NCI-H524 treated with DMSO at 0.1 percent for 48 hours (cell line): ENCODE measurements at regions not wholly inside any gene's neighbourhood (a gene's known extent, or its start where the extent isn't known, plus 50 kb on each side); places are given as distances from the start of the nearest gene placed in this dataset.

ENCODE experiments used
- DNase-seq: peaks from one replicate; lab custom pipeline; 2025; lab: John Stamatoyannopoulos, UW

DNA sequence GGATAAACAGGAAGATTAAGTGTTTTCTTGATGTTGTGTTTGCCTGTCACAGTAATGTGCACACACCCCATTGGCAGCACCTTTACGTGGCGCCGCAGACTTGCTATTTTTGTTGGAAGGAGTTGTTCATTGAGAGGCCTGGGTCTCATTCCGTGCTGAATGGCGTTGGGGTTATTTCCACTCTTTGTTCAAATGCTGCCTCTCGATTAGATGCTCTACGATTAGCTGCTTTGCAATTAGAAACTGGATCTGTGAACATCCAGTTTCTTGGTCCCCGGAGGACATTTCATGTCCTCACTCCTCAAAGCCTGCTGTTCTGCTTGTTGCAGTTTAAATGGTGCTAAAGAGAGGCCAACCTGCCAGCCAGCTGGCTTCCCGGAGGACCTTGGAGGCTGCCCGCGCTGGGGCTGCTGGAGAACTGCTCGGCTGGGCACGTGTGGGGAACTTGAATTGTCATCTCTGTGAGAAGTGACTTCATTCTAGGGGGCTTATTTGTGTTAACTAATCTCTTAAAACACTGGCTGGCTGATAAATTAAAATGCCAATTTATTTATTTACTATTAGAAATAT is 117.4 kb upstream of the NABP1 start:
- DNase-seq = no peak

DNA sequence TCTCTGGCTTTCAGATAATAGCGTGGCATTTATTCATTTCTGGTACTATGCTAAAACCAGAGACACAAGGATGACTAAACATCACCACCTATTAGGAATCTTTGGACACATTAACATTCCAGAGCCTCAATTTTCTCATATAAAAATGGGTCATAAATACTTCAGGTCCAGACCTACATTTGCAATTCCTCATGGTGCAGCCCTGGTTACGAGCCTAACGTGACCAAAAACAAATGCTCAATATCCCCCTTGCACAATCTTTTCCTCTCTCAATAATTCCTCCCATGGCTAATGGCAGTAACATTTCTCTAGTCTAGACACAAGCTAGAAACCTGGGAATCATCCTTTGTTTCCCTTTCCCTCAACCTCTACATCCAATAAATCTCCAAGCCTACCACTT is 112.8 kb upstream of the NABP1 start:
- DNase-seq = no peak

DNA sequence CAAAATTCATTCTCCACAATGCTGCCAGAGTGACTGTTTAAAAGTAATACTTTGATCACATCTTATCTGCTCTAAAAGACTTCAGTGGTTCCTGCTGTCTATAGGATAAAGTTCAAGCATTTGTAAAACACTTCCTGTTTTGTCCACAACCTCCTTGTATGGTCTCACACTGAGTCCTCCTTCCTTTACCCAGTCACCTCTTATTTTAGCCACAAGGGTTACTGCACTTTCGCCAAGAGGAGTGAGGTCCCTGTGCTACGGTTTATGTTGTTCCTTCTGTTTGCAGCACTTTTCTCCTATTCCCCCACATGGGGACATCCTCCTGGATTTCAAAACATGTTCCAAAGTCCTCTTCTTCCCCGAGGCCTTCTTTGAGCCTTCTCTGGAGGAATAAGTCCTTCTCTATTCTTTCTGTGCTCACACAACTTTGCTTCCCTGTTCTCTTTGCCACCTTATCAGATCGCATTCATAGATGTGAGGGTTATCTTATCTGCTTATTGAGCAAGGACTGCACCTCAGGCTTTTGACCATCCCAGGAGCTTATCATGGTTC is 112.2 kb upstream of the NABP1 start:
- no peak for DNase-seq

DNA sequence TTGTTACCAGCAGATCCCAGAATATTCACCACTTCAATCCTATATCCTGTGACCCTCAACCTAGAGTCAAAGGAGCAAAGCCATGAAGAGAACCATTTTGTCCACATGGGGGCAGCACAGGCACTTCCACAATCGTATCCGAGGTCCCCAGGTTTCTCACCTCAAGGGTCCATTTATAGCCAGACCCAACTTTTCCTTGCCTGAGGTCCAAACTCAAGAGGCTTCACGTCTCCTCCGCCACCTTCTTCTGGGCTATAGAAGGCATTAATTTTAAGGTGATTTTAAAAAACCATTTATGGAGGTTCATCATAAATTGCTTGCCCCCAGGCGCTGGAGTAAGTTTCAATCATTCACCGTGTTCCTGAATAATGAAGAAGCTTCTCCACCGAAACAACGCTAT is 111.6 kb upstream of the NABP1 start:
- DNase-seq = peak; percentile 22

DNA sequence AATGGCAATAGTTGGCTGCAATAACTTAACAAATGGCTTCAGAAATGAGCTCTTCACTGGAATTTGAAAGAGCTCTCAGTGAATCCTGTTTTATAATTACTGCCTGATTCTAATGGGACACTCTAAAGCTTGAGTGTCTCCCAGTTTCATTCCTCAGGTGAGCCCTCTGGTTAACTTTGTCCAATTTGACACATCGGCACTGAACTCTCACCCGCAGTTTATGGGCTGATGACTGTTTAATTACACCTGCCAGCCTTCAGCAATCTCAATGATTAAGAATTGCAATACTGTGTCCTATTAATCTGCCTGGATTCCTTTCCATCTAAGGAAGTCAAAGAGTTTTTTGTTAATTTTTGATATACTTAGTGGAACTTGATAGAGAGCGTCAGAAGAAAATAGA is 110.7 kb upstream of the NABP1 start:
- no peak for DNase-seq

DNA sequence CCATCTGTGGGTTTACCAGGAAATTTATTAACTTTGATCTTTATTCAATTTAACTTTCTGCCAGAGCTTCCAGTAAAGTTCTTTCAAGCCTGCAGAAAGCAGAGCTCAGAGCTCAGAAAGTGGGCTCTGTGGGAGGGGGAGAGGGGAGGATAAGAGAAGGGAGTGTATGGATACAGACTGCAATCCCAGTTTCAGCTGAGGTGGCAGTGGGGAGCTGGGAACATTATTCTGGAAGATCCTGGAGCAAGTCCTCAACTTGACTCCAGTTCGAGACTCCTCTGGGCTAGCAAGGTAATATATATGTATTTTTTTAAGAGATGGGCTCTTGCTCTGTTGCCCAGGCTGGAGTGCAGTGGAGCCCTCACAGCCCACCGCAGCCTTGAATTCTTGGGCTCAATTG is 108.9 kb upstream of the NABP1 start:
- DNase-seq = no peak

DNA sequence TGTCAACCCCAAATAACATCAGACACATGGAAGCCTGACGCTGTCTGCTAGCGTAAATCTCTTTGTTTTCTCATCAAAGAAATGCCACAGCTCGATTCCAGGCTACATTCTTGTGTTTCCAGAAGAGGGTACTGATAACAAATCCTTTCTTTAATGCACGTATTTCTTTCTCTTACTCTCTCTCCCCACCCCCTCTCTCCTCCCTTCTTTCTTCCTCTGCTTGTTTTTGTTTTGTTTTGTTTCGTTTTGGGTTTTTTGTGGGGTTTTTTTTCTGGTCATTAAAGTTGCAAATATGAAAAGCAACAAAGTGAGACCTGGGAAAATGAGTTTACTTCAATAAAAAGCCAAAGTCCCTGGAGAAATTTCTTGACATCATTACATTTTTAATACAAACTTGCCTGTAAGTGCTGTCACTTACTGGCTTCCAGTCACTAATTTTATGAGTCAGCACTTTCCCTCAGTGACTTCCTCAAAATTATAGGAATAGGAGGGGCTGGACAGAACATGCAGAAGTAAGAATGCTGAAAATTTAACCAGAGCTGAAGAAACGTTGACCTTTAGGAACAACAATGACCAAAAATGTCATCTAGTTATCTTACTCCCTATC is 106.7 kb upstream of the NABP1 start:
- DNase-seq = no peak

DNA sequence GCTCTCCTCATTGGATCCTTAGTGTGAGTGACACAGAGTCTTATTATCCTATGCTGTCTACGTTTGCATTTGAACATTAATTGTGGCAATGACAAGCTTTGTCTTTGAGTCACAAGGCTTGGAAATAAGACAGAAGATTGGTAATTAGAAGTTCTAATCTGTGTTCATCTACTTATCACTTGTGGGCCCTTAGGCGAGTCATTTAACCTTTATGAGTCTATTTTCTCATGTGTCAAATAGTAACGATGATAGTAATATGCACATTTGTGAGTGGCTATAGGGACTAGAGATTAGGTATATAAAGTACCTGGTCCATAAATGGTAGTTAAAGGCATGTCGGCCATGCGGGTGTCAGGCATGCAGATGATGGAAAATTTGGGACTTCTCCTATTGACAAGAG is 105.6 kb upstream of the NABP1 start:
- DNase-seq = no peak

DNA sequence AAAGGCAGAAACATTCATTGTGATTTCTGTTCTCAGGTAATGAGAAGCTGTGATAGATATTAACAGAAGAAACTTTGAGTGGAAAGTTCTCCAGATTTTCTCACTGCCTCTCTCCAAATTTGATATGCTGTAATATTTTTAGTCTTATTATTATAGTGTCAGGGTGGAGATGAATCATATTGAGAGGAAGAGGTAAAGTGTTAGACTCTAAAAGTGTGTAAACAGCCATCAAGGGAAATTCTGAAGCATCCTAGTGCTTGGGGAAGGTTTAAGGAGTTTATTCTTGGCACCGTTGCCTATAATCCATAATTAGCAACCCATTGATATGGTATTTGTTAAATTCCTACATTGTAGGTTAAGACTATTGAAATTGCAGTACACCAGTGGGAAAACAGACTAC is 104.7 kb upstream of the NABP1 start:
- no peak for DNase-seq

DNA sequence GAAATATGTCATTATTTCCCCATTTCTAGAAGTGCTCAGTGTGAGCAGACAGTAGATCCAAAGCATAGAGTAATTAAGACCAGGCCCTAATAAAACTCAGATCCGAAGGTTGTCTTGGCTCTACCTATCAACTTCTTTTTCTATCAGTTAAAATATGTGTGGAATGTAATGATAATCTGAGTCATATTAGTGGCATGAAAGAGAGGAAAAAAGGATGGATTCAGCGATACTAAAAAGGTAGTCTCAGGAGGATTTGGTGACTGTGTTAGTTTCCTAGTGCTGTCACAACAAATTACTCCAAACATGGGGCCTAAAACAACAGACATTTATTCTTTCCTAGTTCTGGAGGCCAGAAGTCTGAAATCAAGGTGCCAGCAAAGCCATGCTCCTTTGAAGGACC is 103.7 kb upstream of the NABP1 start:
- DNase-seq = no peak

DNA sequence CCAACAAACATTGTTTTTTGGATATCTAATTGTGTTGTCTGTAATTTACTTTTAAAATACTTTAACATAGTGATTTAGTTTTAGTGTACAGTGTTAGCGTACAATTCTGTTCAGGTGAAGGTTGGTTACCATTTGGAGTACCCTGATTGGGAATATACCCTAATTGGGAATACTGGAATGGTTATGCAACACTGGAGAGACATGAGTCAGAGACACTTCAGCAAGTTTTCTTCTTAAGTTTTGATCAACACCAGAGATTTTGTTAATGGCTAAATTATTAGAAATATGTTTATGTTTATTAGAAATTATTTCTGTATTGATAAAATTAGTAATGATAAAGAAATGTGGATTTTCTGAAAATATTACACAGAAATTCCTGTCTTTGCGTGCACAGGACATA is 100.3 kb upstream of the NABP1 start:
- no peak for DNase-seq

DNA sequence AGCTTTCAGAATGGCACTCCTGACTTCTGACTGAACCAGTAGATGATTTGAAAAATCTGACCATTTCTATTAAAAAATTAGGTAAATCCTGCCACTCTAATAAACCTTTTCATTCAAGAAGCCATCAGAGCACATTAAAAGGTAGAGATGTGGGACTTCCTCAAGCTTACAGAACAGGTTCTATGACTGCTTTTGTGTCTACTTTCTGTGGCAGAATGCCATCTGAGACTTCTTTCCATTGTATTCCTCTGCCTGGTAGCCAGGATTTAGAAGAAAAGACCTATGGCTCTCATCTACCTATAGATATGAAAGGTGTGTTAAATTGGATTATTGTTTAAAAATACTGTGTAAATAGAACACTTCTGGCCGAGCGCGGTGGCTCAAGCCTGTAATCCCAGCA is 99.9 kb upstream of the NABP1 start:
- DNase-seq = no peak

DNA sequence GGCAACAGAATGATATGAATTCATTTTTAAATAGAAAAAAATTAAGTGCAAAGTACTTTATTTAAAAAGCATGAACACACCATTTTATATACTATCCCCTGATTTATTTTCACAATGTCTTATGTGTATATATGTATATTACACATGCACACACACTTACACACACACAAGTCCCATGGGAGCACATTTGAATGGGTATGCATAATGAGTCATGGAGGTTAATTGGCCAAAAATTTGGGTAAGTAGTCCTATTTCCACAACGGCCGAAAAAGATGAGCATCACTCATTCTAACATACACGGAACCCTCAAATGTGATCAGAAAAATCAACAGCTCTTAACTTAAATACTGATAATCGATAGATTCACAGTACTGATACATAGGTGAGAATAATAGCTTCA is 97.4 kb upstream of the NABP1 start:
- DNase-seq = no peak

DNA sequence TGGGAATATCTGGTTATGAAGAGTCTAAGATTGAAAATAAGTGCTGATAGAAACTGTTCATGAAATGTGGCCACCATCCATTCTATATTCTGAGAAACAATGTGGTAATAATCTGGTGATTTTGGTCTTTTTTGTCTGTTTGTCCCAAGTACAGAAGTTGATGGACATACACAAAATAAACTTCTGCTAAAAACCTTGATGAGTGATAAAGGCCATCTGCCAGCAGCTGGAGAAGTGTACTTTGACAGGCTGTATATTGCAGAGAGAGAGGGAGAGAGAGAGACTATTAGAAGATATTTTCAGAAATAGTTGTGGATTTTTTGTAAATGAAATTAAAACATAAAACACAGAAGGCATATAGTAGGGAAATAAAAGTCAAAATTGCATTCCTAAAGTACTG is 96.9 kb upstream of the NABP1 start:
- DNase-seq = no peak

DNA sequence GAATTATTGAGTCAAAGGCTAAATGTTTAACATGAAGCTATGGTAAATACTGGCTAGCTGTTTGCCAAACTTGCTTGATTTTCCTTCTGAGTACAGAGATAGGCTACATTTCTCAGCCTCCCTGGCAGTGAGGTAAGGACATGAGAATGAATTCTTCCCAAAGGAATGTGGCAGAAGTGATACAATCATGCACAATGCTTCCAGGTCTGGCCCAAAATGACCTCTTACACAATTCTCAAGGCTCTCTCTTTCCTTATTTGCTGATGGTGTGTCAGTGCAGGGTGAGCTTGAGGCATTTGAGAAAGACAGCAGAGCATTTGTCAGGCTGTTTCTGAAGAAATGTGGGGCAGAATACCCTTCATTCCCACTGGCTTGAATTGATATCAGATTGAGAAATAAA is 95.6 kb upstream of the NABP1 start:
- no peak for DNase-seq

DNA sequence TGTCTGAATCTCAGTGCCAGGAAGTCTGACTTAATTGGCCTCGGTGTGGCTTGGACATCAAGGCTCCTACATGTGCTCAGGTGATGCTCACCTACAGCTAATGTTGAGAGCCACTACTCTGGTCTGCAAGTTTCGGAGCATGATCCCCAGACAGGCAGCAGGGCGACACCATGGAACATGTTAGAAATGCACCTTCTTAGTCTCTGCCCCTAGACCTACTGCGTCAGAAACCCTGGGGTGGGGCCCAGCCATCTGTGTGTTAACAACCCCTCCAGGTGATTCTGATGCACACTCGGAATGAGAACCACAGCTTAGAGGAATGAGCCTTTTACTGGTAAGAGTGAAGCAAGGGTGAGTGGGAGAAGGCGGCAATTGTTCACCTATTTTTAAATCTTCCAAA is 86.9 kb upstream of the NABP1 start:
- DNase-seq = no peak

DNA sequence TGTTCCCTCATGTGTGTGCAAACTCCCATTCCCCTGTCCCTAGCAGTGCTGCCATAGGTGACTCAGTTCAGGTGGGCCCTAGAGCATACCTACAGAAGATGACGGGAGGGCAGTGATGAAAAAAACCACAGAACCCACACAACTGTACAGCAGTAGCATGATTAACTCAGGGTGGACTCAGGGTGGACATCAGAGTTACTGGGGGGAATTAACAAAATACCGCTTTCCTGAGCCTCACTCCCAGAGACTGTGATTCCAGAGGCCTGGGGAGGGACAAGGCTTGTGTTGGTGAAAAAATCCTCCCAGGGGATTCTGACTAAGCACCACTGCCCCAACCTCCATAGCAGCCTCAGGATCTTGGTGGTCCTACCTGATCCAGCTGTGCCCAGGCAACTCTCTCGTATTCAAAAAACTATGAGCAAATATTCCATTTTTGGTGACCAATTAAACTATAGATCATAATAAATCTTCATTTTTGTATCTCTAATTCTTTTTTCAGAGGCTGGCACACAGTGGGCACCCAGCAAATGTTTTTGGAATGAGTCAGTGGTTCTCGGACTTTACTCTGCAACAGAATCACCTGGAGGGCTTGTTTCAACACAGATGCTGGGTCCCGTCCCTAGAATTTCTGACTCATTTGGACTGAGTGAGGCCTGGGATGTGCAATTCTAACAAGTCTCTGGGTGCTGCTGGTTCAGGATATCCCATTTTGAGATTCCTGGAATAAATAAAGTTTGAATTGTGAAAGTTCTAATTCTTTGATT is 84.1 kb upstream of the NABP1 start:
- DNase-seq = no peak

DNA sequence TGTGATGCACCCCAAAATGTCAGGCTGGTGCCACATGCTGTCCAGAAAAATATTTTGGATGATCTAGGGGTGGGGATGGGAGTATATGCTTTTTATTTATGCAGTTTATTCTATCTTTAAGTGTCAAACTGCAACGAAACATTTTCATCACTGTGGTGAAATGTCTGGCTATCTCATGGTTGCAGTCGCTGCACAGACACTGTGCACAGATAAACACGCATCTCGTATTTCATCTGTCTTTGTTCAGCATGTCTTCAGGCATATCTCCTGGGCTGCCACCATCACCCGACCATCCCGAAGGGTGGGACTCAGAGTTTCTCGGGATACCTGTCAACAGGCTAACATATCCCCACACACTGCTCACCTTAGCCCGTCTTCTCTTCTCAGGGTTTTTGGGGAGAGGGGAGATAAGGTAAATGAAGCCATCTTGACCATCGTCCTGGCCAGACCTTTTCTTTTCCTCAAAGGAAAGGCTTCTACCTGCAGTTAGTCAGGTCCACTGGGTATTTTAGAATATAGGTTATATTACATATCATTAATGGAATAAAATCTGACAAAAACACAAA is 80.7 kb upstream of the NABP1 start:
- no peak for DNase-seq

DNA sequence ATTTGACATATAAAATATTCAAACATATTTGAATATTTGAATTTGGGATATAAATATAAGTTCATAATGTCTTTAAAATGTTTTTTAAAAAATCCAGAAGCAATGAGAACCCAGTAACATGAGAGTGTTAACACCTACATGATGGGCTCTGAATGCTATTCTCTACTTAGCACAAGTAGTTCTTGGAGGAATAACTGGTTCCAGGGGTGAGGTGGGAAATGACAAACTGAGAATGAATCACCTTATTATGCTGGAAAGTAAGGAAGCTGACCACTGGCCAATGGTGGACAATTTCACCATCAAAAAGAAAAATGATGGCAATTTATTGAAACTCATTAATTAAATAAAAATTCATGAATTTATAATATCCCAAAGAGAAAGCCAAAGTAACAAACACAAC is 79.6 kb upstream of the NABP1 start:
- no peak for DNase-seq

DNA sequence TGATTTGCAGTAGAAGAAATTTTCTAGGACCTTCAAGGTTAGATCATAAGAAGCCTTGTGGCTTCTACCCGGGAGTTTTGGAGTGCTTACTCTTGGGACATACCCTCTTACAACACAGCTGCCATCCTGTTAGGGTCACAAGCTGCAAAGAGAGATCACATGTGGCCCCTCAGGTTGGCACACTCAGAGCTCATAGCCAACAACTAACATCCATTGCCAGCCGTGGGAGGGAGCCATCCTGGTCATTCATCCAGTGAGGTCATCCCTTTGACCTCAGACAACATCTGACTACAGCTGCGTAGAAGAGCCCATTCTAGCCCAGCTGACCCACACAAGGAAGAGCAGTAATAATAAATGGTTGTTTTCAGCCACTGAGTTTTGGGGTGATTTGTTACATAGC is 76.9 kb upstream of the NABP1 start:
- DNase-seq = no peak

DNA sequence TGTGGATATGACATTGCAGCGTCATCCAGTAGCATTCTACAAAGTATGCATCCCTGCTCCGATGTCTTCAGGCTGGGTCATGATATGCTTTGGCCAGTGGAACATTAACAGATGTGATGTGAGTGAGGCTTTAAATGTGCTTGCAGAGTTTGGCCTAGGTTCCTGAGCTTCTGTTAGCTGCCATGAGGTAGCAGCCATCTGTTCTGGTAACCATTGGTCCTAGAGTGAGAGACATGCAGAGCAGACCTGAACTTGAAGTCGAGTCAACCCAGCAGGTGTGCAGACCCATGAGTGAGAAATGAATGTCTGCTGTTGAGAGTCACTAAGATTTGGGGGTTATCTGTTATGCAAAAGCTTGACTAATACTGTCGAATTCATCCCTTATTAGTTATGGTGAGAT is 73.8 kb upstream of the NABP1 start:
- no peak for DNase-seq

DNA sequence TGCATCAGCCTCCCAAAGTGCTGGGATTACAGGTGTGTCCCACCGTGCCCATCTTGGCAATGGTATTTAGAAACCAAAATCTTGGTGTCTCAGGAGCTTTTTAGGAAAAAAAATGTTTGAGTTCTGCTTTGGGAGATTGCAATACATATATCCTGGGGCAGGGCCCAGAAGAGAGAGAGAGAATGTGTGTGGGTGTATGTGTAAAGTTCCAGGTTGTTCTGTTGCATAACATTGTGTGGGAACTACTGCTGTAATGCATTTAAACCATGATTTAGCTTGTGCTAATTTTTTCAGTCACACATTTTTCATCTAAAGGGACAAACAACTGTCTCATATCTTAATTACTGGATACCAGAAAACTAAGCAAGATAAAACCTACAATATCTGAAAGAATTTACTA is 70.8 kb upstream of the NABP1 start:
- DNase-seq = no peak

DNA sequence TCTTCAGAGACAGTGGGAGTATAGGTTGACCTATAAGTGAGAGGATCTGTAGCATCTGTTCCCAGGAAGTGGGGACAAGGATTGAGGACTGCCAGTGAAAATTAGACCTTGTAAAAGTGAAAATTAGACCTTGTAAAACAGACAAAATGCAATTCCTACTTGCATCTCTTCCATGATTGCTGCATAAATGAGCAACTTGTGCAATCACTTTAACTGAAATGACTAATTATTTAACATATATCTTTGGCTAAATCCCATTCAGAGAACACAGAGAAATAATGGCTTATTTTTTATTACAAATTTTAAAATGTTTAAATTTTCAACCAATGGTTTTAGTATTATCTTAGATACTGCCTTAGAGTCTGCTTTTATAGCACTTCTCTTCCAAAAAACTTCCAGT is 67.2 kb upstream of the NABP1 start:
- no peak for DNase-seq
